GM23248 (cell line): ENCODE measurements at regions not wholly inside any gene's neighbourhood (a gene's known extent, or its start where the extent isn't known, plus 50 kb on each side); places are given as distances from the start of the nearest gene placed in this dataset.

Experiments used
- DNase-seq: peaks from one replicate; pipeline ENCODE4 v3.0.0-alpha.2; 2015
- H2AFZ ChIP-seq: fragments of 200-600 bp; sonication (generic); 2 replicates; pipeline ENCODE4 v1.6.1; 2016; ENCODE audit warnings: antibody characterized with exemption
- H3F3A ChIP-seq: fragments of 200-600 bp; sonication (generic); 2 replicates; pipeline ENCODE4 v1.6.1; 2016; ENCODE audit warnings: mild to moderate bottlenecking, antibody characterized with exemption, mixed run types; ENCODE audit not compliant: insufficient read depth
- H3K27ac ChIP-seq: fragments of 200-600 bp; sonication (generic); 2 replicates; pipeline ENCODE4 v1.5.1; 2016; ENCODE audit warnings: mild to moderate bottlenecking
- H3K27me3 ChIP-seq: fragments of 200-600 bp; sonication (generic); replicated peaks from 2 replicates; pipeline ENCODE4 v1.6.1; 2016; ENCODE audit warnings: mild to moderate bottlenecking; ENCODE audit not compliant: insufficient read depth
- H3K36me3 ChIP-seq: fragments of 200-600 bp; sonication (generic); 2 replicates; pipeline ENCODE4 v1.6.1; 2016; ENCODE audit warnings: low read depth, mild to moderate bottlenecking
- H3K4me1 ChIP-seq: fragments of 200-600 bp; sonication (generic); 2 replicates; pipeline ENCODE4 v1.6.1; 2016; ENCODE audit warnings: mild to moderate bottlenecking; ENCODE audit not compliant: insufficient read depth
- H3K4me2 ChIP-seq: fragments of 200-600 bp; sonication (generic); one replicate; pipeline ENCODE4 v1.6.1; 2016; ENCODE audit warnings: mild to moderate bottlenecking; ENCODE audit not compliant: unreplicated experiment
- H3K4me3 ChIP-seq: fragments of 200-600 bp; sonication (generic); 2 replicates; pipeline ENCODE4 v1.5.1; 2016; ENCODE audit warnings: mild to moderate bottlenecking
- H3K79me2 ChIP-seq: fragments of 200-600 bp; sonication (generic); 2 replicates; pipeline ENCODE4 v1.6.1; 2016; ENCODE audit warnings: mild to moderate bottlenecking; ENCODE audit not compliant: insufficient read depth
- H3K9ac ChIP-seq: fragments of 200-600 bp; sonication (generic); 2 replicates; pipeline ENCODE4 v1.6.1; 2016; ENCODE audit warnings: mild to moderate bottlenecking
- H3K9me2 ChIP-seq: fragments of 200-600 bp; sonication (generic); 2 replicates; pipeline ENCODE4 v1.6.1; 2016; ENCODE audit warnings: mixed run types, mild to moderate bottlenecking, moderate library complexity; ENCODE audit not compliant: insufficient read depth
- H3K9me3 ChIP-seq: fragments of 200-600 bp; sonication (generic); one replicate; pipeline ENCODE4 v1.6.1; 2017; ENCODE audit warnings: low read depth
- H4K20me1 ChIP-seq: fragments of 200-600 bp; sonication (generic); 2 replicates; pipeline ENCODE4 v1.6.0; 2016; ENCODE audit not compliant: insufficient read depth
- EZH2 ChIP-seq: fragments of 200-600 bp; sonication (generic); IDR thresholded peaks from 2 replicates; pipeline ENCODE4 v1.6.1; 2018; ENCODE audit warnings: antibody characterized with exemption, mild to moderate bottlenecking; ENCODE audit not compliant: insufficient read depth, poor library complexity, severe bottlenecking
- EZH2phosphoT487 ChIP-seq: fragments of 200-600 bp; sonication (generic); IDR thresholded peaks from 2 replicates; pipeline ENCODE4 v1.6.1; 2018; ENCODE audit warnings: antibody characterized with exemption, moderate library complexity, mild to moderate bottlenecking, low read depth; ENCODE audit not compliant: insufficient read depth
- WGBS, 2 experiments: methylation state at CpG; one replicate each; pipeline ENCODE4 v1.1.6; 2015 to 2017; ENCODE audit warnings: low lambda C conversion rate in 2 of 2, low coverage in 1 of 2; ENCODE audit errors: missing lambda C conversion rate in 2 of 2; 5-methylcytosine and 5-hydroxymethylcytosine counted together
- in situ Hi-C: fragments of 300-500 bp; cut with MboI; formaldehyde crosslinking; loops from 2 replicates; pipeline ENCODE4 v1.15.0; 2020

- H3K27me3 ChIP-seq: no peaks in the 10 kb centered on the region
- no peaks in the 10 kb centered on the region for H3K36me3 ChIP-seq
- H3K27ac ChIP-seq: no peak overlapping the region
- H4K20me1 ChIP-seq: no peaks in the 10 kb centered on the region
- no peak overlapping the region for H3K9ac ChIP-seq
- H3K79me2 ChIP-seq: no peaks in the 10 kb centered on the region
- H3K9me2 ChIP-seq: no peaks in the 10 kb centered on the region
- H3K4me2 ChIP-seq: no peak overlapping the region
- no peak overlapping the region for H3K4me3 ChIP-seq
- no peaks in the 10 kb centered on the region for H3F3A ChIP-seq
- H2AFZ ChIP-seq: peak overlapping the region; percentile 17; the same call in 1 of the 2 replicates
- no peak for DNase-seq
- no peaks in the 10 kb centered on the region for H3K9me3 ChIP-seq
- in situ Hi-C loops: no loop called here
- H3K4me1 ChIP-seq: 0 out of 2 replicates have a peak, but pooled peaks cover 5% of the 10 kb centered on the region
- TF ChIP-seq EZH2phosphoT487: no peak
- no peak for TF ChIP-seq EZH2
- WGBS, 2 experiments: 7 to 19% methylated on average over 2 of the region's 2 CpGs
These were observed 1077.0 kb downstream of the LRFN5 start for GRCh38 chr14:42683707-42684106.

- Histone ChIP-seq H3K79me2 (no peaks in the 10 kb centered on the region), H3K27ac (no peak overlapping the region), H3F3A (no peaks in the 10 kb centered on the region), H3K4me2 (no peak overlapping the region), H3K9ac (no peak overlapping the region), H2AFZ (no peak overlapping the region), H3K36me3 (no peaks in the 10 kb centered on the region), H3K27me3 (no peaks in the 10 kb centered on the region), H3K9me2 (no peaks in the 10 kb centered on the region), H3K9me3 (no peaks in the 10 kb centered on the region), H4K20me1 (no peaks in the 10 kb centered on the region), H3K4me1 (no peaks in the 10 kb centered on the region), H3K4me3 (no peak overlapping the region)
- in situ Hi-C loops: no loop called here
- no peak for TF ChIP-seq EZH2
- TF ChIP-seq EZH2phosphoT487: no peak
- no peak for DNase-seq
- 89 to 90% methylated on average over 2 of the region's 2 CpGs for WGBS, 2 experiments
These were observed 1070.0 kb downstream of the LRFN5 start for GRCh38 chr14:42676636-42677035.

DNA sequence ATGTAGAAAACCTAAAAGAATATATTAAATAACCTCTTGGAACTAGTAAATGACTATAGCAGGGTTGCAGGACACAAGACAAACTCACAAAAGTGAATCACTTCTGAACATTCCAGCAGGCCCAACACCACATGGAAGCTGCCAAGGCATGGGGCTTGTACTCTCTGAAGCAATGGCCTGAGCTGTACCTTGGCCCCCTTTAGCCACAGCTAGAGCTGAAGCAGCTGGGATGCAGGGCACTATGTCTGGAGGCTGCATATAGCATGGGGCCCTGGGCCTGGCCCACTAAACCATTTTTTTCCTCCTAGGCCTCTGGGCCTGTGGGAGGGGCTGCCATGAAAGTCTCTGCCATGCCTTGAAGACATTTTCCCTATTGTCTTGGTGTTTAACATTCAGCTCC, 1067.3 kb downstream of the LRFN5 start:
- Histone ChIP-seq H4K20me1 (no peaks in the 10 kb centered on the region), H3K4me2 (no peak overlapping the region), H2AFZ (no peak overlapping the region), H3K9me2 (no peaks in the 10 kb centered on the region), H3K9ac (no peak overlapping the region), H3K9me3 (no peaks in the 10 kb centered on the region), H3K4me3 (no peak overlapping the region), H3F3A (no peaks in the 10 kb centered on the region), H3K27ac (no peak overlapping the region), H3K4me1 (no peaks in the 10 kb centered on the region), H3K36me3 (no peaks in the 10 kb centered on the region), H3K79me2 (no peaks in the 10 kb centered on the region), H3K27me3 (no peaks in the 10 kb centered on the region)
- DNase-seq: no peak
- in situ Hi-C loops: no loop called here
- no peak for TF ChIP-seq EZH2phosphoT487
- TF ChIP-seq EZH2: no peak

DNA sequence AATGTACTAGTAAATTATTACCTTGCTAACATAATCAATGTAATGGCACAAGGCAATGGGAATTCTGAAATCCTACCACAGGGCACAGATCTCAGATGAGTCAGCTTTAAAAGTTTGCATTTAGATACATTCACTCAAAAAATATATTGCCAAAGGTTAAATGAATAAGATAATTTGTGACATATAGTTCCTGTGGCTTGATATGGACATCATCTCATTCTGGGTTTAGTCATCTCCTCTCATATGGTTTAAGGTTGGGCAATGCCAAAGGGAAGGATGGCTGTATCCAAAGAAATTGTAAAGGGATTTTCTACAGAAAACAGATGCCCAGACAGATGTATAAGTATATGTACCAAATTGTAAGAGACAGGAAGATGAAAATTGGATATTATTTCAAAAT, 1065.0 kb downstream of the LRFN5 start:
- no peaks in the 10 kb centered on the region for H3K4me1 ChIP-seq
- H3K4me3 ChIP-seq: no peak overlapping the region
- in situ Hi-C loops: no loop called here
- H3K9me2 ChIP-seq: no peaks in the 10 kb centered on the region
- no peak overlapping the region for H3K9ac ChIP-seq
- no peaks in the 10 kb centered on the region for H4K20me1 ChIP-seq
- H2AFZ ChIP-seq: no peak overlapping the region
- no peak overlapping the region for H3K27ac ChIP-seq
- no peaks in the 10 kb centered on the region for H3K27me3 ChIP-seq
- H3K79me2 ChIP-seq: no peaks in the 10 kb centered on the region
- TF ChIP-seq EZH2 (no peak), EZH2phosphoT487 (no peak)
- DNase-seq: no peak
- no peaks in the 10 kb centered on the region for H3K9me3 ChIP-seq
- H3K36me3 ChIP-seq: no peaks in the 10 kb centered on the region
- no peak overlapping the region for H3K4me2 ChIP-seq
- H3F3A ChIP-seq: no peaks in the 10 kb centered on the region

DNA sequence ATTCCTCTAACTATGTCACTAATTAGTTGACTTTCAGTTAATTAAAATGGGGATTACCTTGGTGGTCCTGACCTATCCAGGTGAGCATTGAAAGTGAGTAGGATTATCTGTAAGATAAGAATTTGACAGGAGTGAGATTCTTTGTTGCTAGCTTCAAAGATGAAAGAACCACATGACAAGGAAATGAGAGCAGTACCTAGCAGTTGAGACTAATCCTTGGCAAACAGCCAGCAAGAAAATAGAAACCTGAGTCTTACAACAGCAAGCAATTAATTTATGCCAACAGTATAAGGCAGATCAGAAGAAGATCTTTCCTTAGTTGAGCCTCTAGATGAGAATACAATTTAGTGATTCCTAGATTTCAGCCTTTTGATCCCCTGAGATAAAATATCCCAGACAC, 1058.4 kb downstream of the LRFN5 start:
- Histone ChIP-seq H3K27me3 (no peaks in the 10 kb centered on the region), H3K79me2 (no peaks in the 10 kb centered on the region), H2AFZ (no peak overlapping the region), H3K9me2 (no peaks in the 10 kb centered on the region), H3K27ac (no peak overlapping the region), H3K4me3 (no peak overlapping the region), H3K9me3 (no peaks in the 10 kb centered on the region), H3K36me3 (no peaks in the 10 kb centered on the region), H3K4me2 (no peak overlapping the region), H3K4me1 (no peaks in the 10 kb centered on the region), H3F3A (no peaks in the 10 kb centered on the region), H4K20me1 (no peaks in the 10 kb centered on the region), H3K9ac (no peak overlapping the region)
- no peak for DNase-seq
- in situ Hi-C loops: no loop called here
- TF ChIP-seq EZH2 (no peak), EZH2phosphoT487 (no peak)
